MCF 10A (cell line): ENCODE measurements at regions not wholly inside any gene's neighbourhood (a gene's known extent, or its start where the extent isn't known, plus 50 kb on each side); places are given as distances from the start of the nearest gene placed in this dataset.

Experiments used
- BruUV-seq: library from RNA; stranded (reverse); fragments of 400-500 nt; replicated peaks from 2 replicates; lab custom pipeline; 2021; lab: Mats Ljungman, UMichigan
- CTCF ChIA-PET: fragments of 300-600 bp; sonication (Branson Sonifier 250); formaldehyde crosslinking; extraction: SDS; loops from one replicate; lab custom pipeline; 2021; ENCODE audit warnings: antibody characterized with exemption, inconsistent platforms; lab: Yijun Ruan, JAX
- POLR2A ChIA-PET: fragments of 300-600, 350-650 bp; sonication (Branson Sonifier 250); formaldehyde crosslinking; extraction: SDS; loops from one replicate; lab custom pipeline; 2020; ENCODE audit warnings: antibody characterized with exemption, inconsistent platforms; lab: Yijun Ruan, JAX
- DNase-seq: peaks from one replicate; pipeline ENCODE4 v3.0.0-alpha.2; 2018; ENCODE audit not compliant: unreplicated experiment
- H3K27ac Mint-ChIP-seq: one replicate; pipeline ENCODE4 v1.8.0; 2022; ENCODE audit warnings: mild to moderate bottlenecking, low read depth, mixed read lengths; ENCODE audit not compliant: unreplicated experiment
- H3K27me3 Mint-ChIP-seq: one replicate; pipeline ENCODE4 v1.8.0; 2022; ENCODE audit warnings: mixed read lengths; ENCODE audit not compliant: insufficient read depth, unreplicated experiment
- H3K36me3 Mint-ChIP-seq: one replicate; pipeline ENCODE4 v1.8.0; 2022; ENCODE audit warnings: mild to moderate bottlenecking, moderate library complexity, mixed read lengths; ENCODE audit not compliant: insufficient read depth, unreplicated experiment
- H3K4me1 Mint-ChIP-seq: one replicate; pipeline ENCODE4 v1.8.0; 2022; ENCODE audit warnings: mixed read lengths; ENCODE audit not compliant: insufficient read depth, unreplicated experiment
- H3K4me3 Mint-ChIP-seq: one replicate; pipeline ENCODE4 v1.8.0; 2022; ENCODE audit warnings: mild to moderate bottlenecking, moderate library complexity, mixed read lengths; ENCODE audit not compliant: unreplicated experiment
- H3K9me3 Mint-ChIP-seq: one replicate; pipeline ENCODE4 v1.8.0; 2022; ENCODE audit warnings: mixed read lengths; ENCODE audit not compliant: unreplicated experiment
- intact Hi-C: fragments of 100-400 bp; cut with micrococcal nuclease; formaldehyde crosslinking; loops from 2 replicates; pipeline ENCODE4 v1.14.1; 2022
- TF ChIP-seq, protein P1 (sequence below): fragments of 200-600 bp; IDR thresholded peaks from one replicate; pipeline ENCODE4 v1.8.0; 2022; ENCODE audit warnings: antibody characterized with exemption, mild to moderate bottlenecking; ENCODE audit not compliant: unreplicated experiment

DNA sequence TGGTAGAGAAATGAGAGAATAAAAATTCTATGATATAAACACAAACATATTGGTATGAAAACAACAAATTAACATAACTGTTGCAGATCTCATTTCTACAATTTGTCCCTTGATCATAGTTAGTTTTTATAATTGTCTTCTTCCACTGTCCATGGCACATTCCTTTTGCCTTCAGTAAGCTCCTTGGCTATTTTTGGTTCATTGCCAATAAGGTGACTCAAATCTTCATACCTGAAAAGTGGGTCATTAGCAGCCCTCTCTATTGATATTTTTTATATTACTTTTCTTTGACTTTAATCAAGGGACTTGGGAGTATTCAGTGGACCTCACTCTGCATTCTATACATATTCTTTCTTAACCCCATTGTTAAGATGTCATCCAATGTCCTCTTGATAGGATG, 552.9 kb downstream of the TDRD15 start:
- H3K9me3 Mint-ChIP-seq = peaks cover 9% of the 10 kb centered on the region
- intact Hi-C loops = no loop called here
- H3K36me3 Mint-ChIP-seq = no peaks in the 10 kb centered on the region
- POLR2A ChIA-PET = no interaction called here
- H3K27me3 Mint-ChIP-seq = no peaks in the 10 kb centered on the region
- H3K4me1 Mint-ChIP-seq = no peaks in the 10 kb centered on the region
- no peak overlapping the region for H3K27ac Mint-ChIP-seq
- CTCF ChIA-PET = no interaction called here
- BruUV-seq = no TSS peak
- peak; percentile 0 for DNase-seq
- H3K4me3 Mint-ChIP-seq = no peak overlapping the region
- TF ChIP-seq, protein P1, sequence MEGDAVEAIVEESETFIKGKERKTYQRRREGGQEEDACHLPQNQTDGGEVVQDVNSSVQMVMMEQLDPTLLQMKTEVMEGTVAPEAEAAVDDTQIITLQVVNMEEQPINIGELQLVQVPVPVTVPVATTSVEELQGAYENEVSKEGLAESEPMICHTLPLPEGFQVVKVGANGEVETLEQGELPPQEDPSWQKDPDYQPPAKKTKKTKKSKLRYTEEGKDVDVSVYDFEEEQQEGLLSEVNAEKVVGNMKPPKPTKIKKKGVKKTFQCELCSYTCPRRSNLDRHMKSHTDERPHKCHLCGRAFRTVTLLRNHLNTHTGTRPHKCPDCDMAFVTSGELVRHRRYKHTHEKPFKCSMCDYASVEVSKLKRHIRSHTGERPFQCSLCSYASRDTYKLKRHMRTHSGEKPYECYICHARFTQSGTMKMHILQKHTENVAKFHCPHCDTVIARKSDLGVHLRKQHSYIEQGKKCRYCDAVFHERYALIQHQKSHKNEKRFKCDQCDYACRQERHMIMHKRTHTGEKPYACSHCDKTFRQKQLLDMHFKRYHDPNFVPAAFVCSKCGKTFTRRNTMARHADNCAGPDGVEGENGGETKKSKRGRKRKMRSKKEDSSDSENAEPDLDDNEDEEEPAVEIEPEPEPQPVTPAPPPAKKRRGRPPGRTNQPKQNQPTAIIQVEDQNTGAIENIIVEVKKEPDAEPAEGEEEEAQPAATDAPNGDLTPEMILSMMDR = no peak

DNA sequence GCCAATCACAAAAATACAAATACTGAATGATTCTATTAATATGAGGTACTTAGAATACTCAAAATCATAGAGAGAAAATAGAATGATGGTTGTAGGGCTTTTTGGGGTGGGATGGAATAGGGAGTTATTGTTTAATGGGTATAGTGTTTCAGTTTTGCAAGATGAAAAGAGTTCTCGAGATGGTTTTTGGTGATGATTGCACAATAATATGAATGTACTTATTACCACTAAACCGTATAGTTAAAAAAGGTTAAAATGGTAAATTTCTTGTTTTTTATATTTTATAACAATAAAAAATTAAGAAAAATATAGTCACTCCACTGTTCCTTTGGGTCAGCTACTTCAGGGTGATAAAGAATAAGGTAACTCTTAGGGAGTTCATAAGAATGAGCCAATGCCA, 560.1 kb downstream of the TDRD15 start:
- POLR2A ChIA-PET = no interaction called here
- Mint-ChIP-seq H3K9me3 (peaks cover 9% of the 10 kb centered on the region), H3K27ac (no peak overlapping the region), H3K4me1 (no peaks in the 10 kb centered on the region), H3K27me3 (no peaks in the 10 kb centered on the region), H3K4me3 (no peak overlapping the region), H3K36me3 (no peaks in the 10 kb centered on the region)
- no TSS peak for BruUV-seq
- intact Hi-C loops = no loop called here
- no peak for DNase-seq
- TF ChIP-seq, protein P1 = no peak
- CTCF ChIA-PET = interaction anchor here (0.7 kb wide), 1 partner anchor 504 kb away, joined by 3 read pairs; no protein-coding TSS in a partner anchor

DNA sequence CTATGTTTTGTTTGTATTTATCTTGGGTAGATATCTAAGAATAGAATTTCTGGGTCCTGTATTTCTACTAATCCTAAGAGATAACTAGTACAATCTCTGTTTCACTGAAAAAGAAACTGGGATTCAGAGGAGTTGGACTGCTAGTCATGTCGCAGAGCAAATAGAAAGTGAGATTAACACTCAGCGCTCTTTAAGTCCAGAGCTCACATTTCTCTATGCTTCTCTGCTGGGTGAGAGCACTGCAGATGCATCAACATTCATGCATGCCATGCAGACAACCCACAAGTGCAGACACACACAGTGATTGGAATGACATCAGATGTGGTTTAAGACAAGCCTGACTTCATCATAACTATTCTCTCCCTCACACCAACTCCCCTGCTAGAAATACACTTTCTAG, 563.8 kb downstream of the TDRD15 start:
- H3K4me3 Mint-ChIP-seq = no peak overlapping the region
- H3K4me1 Mint-ChIP-seq = no peaks in the 10 kb centered on the region
- no peak for DNase-seq
- no TSS peak for BruUV-seq
- intact Hi-C loops = no loop called here
- H3K9me3 Mint-ChIP-seq = no peaks in the 10 kb centered on the region
- TF ChIP-seq, protein P1 = no peak
- no peak overlapping the region for H3K27ac Mint-ChIP-seq
- H3K27me3 Mint-ChIP-seq = no peaks in the 10 kb centered on the region
- H3K36me3 Mint-ChIP-seq = no peaks in the 10 kb centered on the region
- CTCF ChIA-PET = no interaction called here
- POLR2A ChIA-PET = no interaction called here

DNA sequence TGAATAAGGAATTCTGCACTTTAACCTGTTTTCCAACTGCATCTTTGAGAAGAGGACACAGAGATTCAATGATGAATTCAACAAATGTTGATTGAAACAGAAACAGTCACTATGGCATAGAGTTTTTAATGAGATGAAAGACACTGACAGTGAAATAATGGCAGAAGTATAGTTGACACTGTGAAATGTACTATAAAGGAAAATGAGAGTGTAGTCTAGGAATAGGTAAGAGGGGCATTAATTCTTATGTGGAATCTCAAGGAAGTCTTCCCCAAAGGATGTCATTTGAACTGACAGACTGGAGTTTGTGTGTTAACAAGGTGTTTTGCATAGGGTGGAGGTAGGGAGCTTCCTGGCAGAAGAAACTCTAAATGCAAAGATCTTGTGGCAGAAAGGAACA, 566.2 kb downstream of the TDRD15 start:
- Mint-ChIP-seq H3K4me1 (no peaks in the 10 kb centered on the region), H3K27ac (no peak overlapping the region), H3K27me3 (no peaks in the 10 kb centered on the region), H3K4me3 (no peak overlapping the region), H3K9me3 (no peaks in the 10 kb centered on the region), H3K36me3 (no peaks in the 10 kb centered on the region)
- BruUV-seq = no TSS peak
- intact Hi-C loops = no loop called here
- no peak for DNase-seq
- ChIA-PET CTCF (no interaction called here), POLR2A (no interaction called here)
- TF ChIP-seq, protein P1 = no peak
